ENCODE measurements at regions not wholly inside any gene's neighbourhood (a gene's known extent, or its start where the extent isn't known, plus 50 kb on each side); places are given as distances from the start of the nearest gene placed in this dataset.

GRCh38 chr5:18503797-18504328 lies 869.6 kb downstream of the TAF11L14 start:
- no peak for DNase-seq
- intact Hi-C loops (cut with DNase I; ENCODE audit: low total_unique reads), result no loop called here
- Histone ChIP-seq H3K4me1 (no peaks in the 10 kb centered on the region), H3K27me3 (no peaks in the 10 kb centered on the region), H3K27ac (no peak overlapping the region), H3K4me3 (no peak overlapping the region), H3K9me3 (no peaks in the 10 kb centered on the region), H3K36me3 (ENCODE audit: low read depth, missing control alignments) (no peaks in the 10 kb centered on the region)
- no peak for TF ChIP-seq CTCF (IDR thresholded peaks at IDR 0.05)
- no peak for TF ChIP-seq POLR2A (IDR thresholded peaks at IDR 0.05)
- WGBS, 2 donors, result 92 to 94% methylated on average over 4 of the region's 4 CpGs

GRCh38 chr5:18507114-18507513 lies 872.9 kb downstream of the TAF11L14 start:
- TF ChIP-seq CTCF (IDR thresholded peaks at IDR 0.05), result no peak
- H3K4me3 ChIP-seq, result no peak overlapping the region
- no peaks in the 10 kb centered on the region for H3K9me3 ChIP-seq
- no peak overlapping the region for H3K27ac ChIP-seq
- 83 to 92% methylated on average over 1 of the region's 1 CpG for WGBS, 2 donors
- H3K27me3 ChIP-seq, result no peaks in the 10 kb centered on the region
- no peaks in the 10 kb centered on the region for H3K4me1 ChIP-seq
- no peaks in the 10 kb centered on the region for H3K36me3 ChIP-seq (ENCODE audit: low read depth, missing control alignments)
- no peak for DNase-seq
- intact Hi-C loops (cut with DNase I; ENCODE audit: low total_unique reads), result no loop called here

- Histone ChIP-seq H3K4me1 (no peaks in the 10 kb centered on the region), H3K36me3 (ENCODE audit: low read depth, missing control alignments) (no peaks in the 10 kb centered on the region), H3K9me3 (no peaks in the 10 kb centered on the region), H3K27ac (no peak overlapping the region), H3K27me3 (no peaks in the 10 kb centered on the region), H3K4me3 (no peak overlapping the region)
- TF ChIP-seq CTCF (IDR thresholded peaks at IDR 0.05) (no peak), POLR2A (IDR thresholded peaks at IDR 0.05) (no peak)
- WGBS, 2 donors, result 89 to 93% methylated on average over 6 of the region's 6 CpGs
- intact Hi-C loops (cut with DNase I; ENCODE audit: low total_unique reads), result no loop called here
- DNase-seq, result no peak
Measured at GRCh38 chr5:18517641-18518380, 883.6 kb downstream of the TAF11L14 start.

GRCh38 chr5:18523380-18523779 lies 889.1 kb downstream of the TAF11L14 start:
- Histone ChIP-seq H3K27me3 (no peaks in the 10 kb centered on the region), H3K9me3 (no peaks in the 10 kb centered on the region), H3K4me1 (no peaks in the 10 kb centered on the region), H3K27ac (no peak overlapping the region), H3K4me3 (no peak overlapping the region), H3K36me3 (ENCODE audit: low read depth, missing control alignments) (no peaks in the 10 kb centered on the region)
- 60 to 76% methylated on average over 2 of the region's 2 CpGs for WGBS, 2 donors
- no peak for TF ChIP-seq POLR2A (IDR thresholded peaks at IDR 0.05)
- TF ChIP-seq CTCF (IDR thresholded peaks at IDR 0.05), result no peak
- DNase-seq, result no peak
- intact Hi-C loops (cut with DNase I; ENCODE audit: low total_unique reads), result no loop called here
